CD14-positive monocyte (primary cell): ENCODE measurements at regions not wholly inside any gene's neighbourhood (a gene's known extent, or its start where the extent isn't known, plus 50 kb on each side); places are given as distances from the start of the nearest gene placed in this dataset.

Experiments
- DNase-seq, 3 donors: peaks; one replicate each; pipeline ENCODE4 v3.0.0-alpha.2; 2011 to 2022
- H2AFZ ChIP-seq: 2 replicates; pipeline ENCODE4 v1.6.0; 2012; ENCODE audit warnings: mild to moderate bottlenecking, low read depth, low read length, inconsistent platforms; ENCODE audit not compliant: insufficient read depth, poor library complexity, severe bottlenecking
- H3K27ac ChIP-seq, 2 donors: 1 replicate in 1 of 2; 2 replicates in 1 of 2; pipeline ENCODE4 v1.5.1; 2012 to 2013; ENCODE audit warnings: low read length in 2 of 2, control low read depth in 1 of 2, inconsistent platforms in 1 of 2, low read depth in 1 of 2, mild to moderate bottlenecking in 1 of 2
- H3K27me3 ChIP-seq, 2 donors: one replicate each; pipeline versions ENCODE4 v1.6.0 to v1.6.1; 2011 to 2013; ENCODE audit warnings: low read length in 2 of 2; ENCODE audit not compliant: control insufficient read depth in 2 of 2, insufficient read depth in 2 of 2
- H3K36me3 ChIP-seq, 2 donors: replicated peaks in 1 of 2; 1 replicate in 1 of 2; 2 replicates in 1 of 2; pipeline versions ENCODE4 v1.5.1 to v1.6.1; 2012 to 2013; ENCODE audit warnings: low read length in 2 of 2, control low read depth in 1 of 2, inconsistent platforms in 1 of 2, mild to moderate bottlenecking in 1 of 2; ENCODE audit not compliant: insufficient read depth in 2 of 2, control insufficient read depth in 1 of 2
- H3K4me1 ChIP-seq, 2 donors: 1 replicate in 1 of 2; 2 replicates in 1 of 2; pipeline versions ENCODE4 v1.5.1 to v1.6.1; 2012 to 2013; ENCODE audit warnings: low read length in 2 of 2, control low read depth in 1 of 2, inconsistent platforms in 1 of 2, mild to moderate bottlenecking in 1 of 2, moderate library complexity in 1 of 2; ENCODE audit not compliant: insufficient read depth in 2 of 2, control insufficient read depth in 1 of 2
- H3K4me2 ChIP-seq: replicated peaks from 2 replicates; pipeline ENCODE3; 2012; ENCODE audit warnings: low read length, moderate library complexity, mild to moderate bottlenecking; ENCODE audit not compliant: poor library complexity, severe bottlenecking; ENCODE audit errors: extremely low read depth
- H3K4me3 ChIP-seq, 3 experiments: fragments of 200-600 bp in 1 of 3; sonication (generic) in 1 of 3; replicated peaks in 1 of 3; 1 replicate in 2 of 3; 2 replicates in 1 of 3; pipeline ENCODE4 v1.5.1; 2011 to 2013; ENCODE audit warnings: low read length in 3 of 3, mild to moderate bottlenecking in 3 of 3, control low read depth in 2 of 3, low read depth in 2 of 3, inconsistent platforms in 1 of 3, moderate library complexity in 1 of 3
- H3K79me2 ChIP-seq: 2 replicates; pipeline ENCODE4 v1.6.0; 2012; ENCODE audit warnings: mild to moderate bottlenecking, control low read depth, inconsistent platforms, low read length, moderate library complexity; ENCODE audit not compliant: insufficient read depth
- H3K9ac ChIP-seq: 2 replicates; pipeline ENCODE4 v1.6.0; 2017; ENCODE audit warnings: low read length, mild to moderate bottlenecking; ENCODE audit not compliant: insufficient read depth, poor library complexity, severe bottlenecking
- H3K9me3 ChIP-seq, 2 donors: replicated peaks in 1 of 2; 1 replicate in 1 of 2; 2 replicates in 1 of 2; pipeline versions ENCODE4 v1.5.1 to v1.6.1; 2012 to 2013; ENCODE audit warnings: low read length in 2 of 2, control low read depth in 1 of 2; ENCODE audit not compliant: control insufficient read depth in 1 of 2, insufficient read depth in 1 of 2
- H4K20me1 ChIP-seq: 2 replicates; pipeline ENCODE4 v1.6.0; 2012; ENCODE audit warnings: mild to moderate bottlenecking, low read length, control low read depth, moderate library complexity; ENCODE audit not compliant: insufficient read depth
- H3K27ac Mint-ChIP-seq, 7 donors: one replicate each; pipeline ENCODE4 v1.8.0; 2020; ENCODE audit warnings: mild to moderate bottlenecking in 7 of 7, mixed read lengths in 7 of 7, moderate library complexity in 6 of 7, inconsistent platforms in 2 of 7
- H3K27me3 Mint-ChIP-seq, 3 donors: one replicate each; pipeline ENCODE4 v1.8.0; 2021 to 2022; ENCODE audit warnings: low read depth in 3 of 3, mild to moderate bottlenecking in 3 of 3, mixed read lengths in 3 of 3, moderate library complexity in 3 of 3, inconsistent platforms in 1 of 3
- H3K36me3 Mint-ChIP-seq, 2 donors: one replicate each; pipeline ENCODE4 v1.8.0; 2020; ENCODE audit warnings: mixed read lengths in 2 of 2, inconsistent platforms in 1 of 2, mild to moderate bottlenecking in 1 of 2
- H3K4me1 Mint-ChIP-seq: one replicate; pipeline ENCODE4 v1.8.0; 2020; ENCODE audit warnings: mild to moderate bottlenecking, mixed read lengths
- H3K4me3 Mint-ChIP-seq, 2 donors: one replicate each; pipeline ENCODE4 v1.8.0; 2020; ENCODE audit warnings: mild to moderate bottlenecking in 2 of 2, mixed read lengths in 2 of 2, moderate library complexity in 1 of 2
- H3K9me3 Mint-ChIP-seq, 7 donors: one replicate each; pipeline ENCODE4 v1.8.0; 2020 to 2022; ENCODE audit warnings: mixed read lengths in 7 of 7, mild to moderate bottlenecking in 6 of 7, moderate library complexity in 6 of 7, inconsistent platforms in 2 of 7
- WGBS: methylation state at CpG from one replicate; pipeline ENCODE4 v1.1.5; 2013; ENCODE audit warnings: missing lambda C conversion rate; ENCODE audit not compliant: insufficient coverage; 5-methylcytosine and 5-hydroxymethylcytosine counted together
- intact Hi-C, 2 donors: fragments of 100-400 bp; cut with micrococcal nuclease; formaldehyde crosslinking; loops; one replicate each; pipeline versions ENCODE4 v1.15.0 to v1.15.1; 2023
- TF ChIP-seq, protein P1 (sequence below): fragments of 200-600 bp; IDR thresholded peaks from one replicate; pipeline ENCODE4 v1.8.0; 2022; ENCODE audit warnings: antibody characterized with exemption, mild to moderate bottlenecking

- H3K9me3 Mint-ChIP-seq = peaks cover 0 to 3% (median 1%) of the 10 kb centered on the region in 7 donors
- no peaks in the 10 kb centered on the region for H4K20me1 ChIP-seq
- H2AFZ ChIP-seq = no peak overlapping the region
- H3K4me1 ChIP-seq = no peaks in the 10 kb centered on the region
- no peak overlapping the region for H3K27ac ChIP-seq
- no peaks in the 10 kb centered on the region for H3K36me3 ChIP-seq
- TF ChIP-seq, protein P1, sequence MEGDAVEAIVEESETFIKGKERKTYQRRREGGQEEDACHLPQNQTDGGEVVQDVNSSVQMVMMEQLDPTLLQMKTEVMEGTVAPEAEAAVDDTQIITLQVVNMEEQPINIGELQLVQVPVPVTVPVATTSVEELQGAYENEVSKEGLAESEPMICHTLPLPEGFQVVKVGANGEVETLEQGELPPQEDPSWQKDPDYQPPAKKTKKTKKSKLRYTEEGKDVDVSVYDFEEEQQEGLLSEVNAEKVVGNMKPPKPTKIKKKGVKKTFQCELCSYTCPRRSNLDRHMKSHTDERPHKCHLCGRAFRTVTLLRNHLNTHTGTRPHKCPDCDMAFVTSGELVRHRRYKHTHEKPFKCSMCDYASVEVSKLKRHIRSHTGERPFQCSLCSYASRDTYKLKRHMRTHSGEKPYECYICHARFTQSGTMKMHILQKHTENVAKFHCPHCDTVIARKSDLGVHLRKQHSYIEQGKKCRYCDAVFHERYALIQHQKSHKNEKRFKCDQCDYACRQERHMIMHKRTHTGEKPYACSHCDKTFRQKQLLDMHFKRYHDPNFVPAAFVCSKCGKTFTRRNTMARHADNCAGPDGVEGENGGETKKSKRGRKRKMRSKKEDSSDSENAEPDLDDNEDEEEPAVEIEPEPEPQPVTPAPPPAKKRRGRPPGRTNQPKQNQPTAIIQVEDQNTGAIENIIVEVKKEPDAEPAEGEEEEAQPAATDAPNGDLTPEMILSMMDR = no peak
- H3K27ac Mint-ChIP-seq = no peak overlapping the region
- no peaks in the 10 kb centered on the region for H3K79me2 ChIP-seq
- H3K27me3 Mint-ChIP-seq = no peaks in the 10 kb centered on the region
- no peak overlapping the region for H3K4me3 Mint-ChIP-seq
- H3K9ac ChIP-seq = no peak overlapping the region
- H3K4me1 Mint-ChIP-seq = no peaks in the 10 kb centered on the region
- no CpG with 5 or more reads among the region's 1 CpG for WGBS
- H3K4me2 ChIP-seq = no peak overlapping the region
- H3K4me3 ChIP-seq = no peak overlapping the region
- H3K36me3 Mint-ChIP-seq = no peaks in the 10 kb centered on the region
- no peaks in the 10 kb centered on the region for H3K27me3 ChIP-seq
- peaks cover 0 to 5% of the 10 kb centered on the region in 2 donors for H3K9me3 ChIP-seq
- no peak for DNase-seq
- intact Hi-C loops = no loop called here
These were observed 380.6 kb upstream of the NXPH2 start for GRCh38 chr2:139160836-139161235.

DNA sequence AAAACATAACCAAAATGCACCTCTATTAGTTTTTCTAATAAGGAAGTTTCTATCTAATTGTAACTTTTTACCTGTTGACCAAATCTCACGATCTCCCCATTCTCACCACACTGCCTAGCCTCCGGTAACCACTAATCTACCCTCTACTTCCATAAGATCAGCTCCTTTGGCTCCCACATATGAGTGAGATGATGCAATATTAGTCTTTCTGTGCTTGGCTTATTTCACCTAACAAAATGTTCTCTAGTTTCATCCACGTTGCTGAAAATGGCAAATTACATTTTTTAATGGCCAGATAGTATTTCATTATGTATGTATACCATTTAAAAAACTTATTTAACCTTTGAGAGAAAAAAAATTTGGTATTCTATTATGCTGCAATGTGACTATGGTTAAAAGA, 379.0 kb upstream of the NXPH2 start:
- H3K4me1 ChIP-seq = no peaks in the 10 kb centered on the region
- no peaks in the 10 kb centered on the region for H3K27me3 ChIP-seq
- no peak overlapping the region for H3K27ac ChIP-seq
- H4K20me1 ChIP-seq = no peaks in the 10 kb centered on the region
- DNase-seq = no peak
- no peaks in the 10 kb centered on the region for H3K36me3 ChIP-seq
- WGBS = no CpG with 5 or more reads among the region's 3 CpGs
- H3K4me3 ChIP-seq = no peak overlapping the region
- intact Hi-C loops = no loop called here
- TF ChIP-seq, protein P1 = no peak
- H2AFZ ChIP-seq = no peak overlapping the region
- peaks cover 0 to 5% of the 10 kb centered on the region in 2 donors for H3K9me3 ChIP-seq
- H3K79me2 ChIP-seq = no peaks in the 10 kb centered on the region
- no peaks in the 10 kb centered on the region for H3K27me3 Mint-ChIP-seq
- H3K9ac ChIP-seq = no peak overlapping the region
- H3K36me3 Mint-ChIP-seq = no peaks in the 10 kb centered on the region
- H3K4me1 Mint-ChIP-seq = no peaks in the 10 kb centered on the region
- no peak overlapping the region for H3K4me3 Mint-ChIP-seq
- no peak overlapping the region for H3K27ac Mint-ChIP-seq
- peaks cover 0 to 3% (median 0%) of the 10 kb centered on the region in 7 donors for H3K9me3 Mint-ChIP-seq
- no peak overlapping the region for H3K4me2 ChIP-seq
